HFF-Myc (cell line): ENCODE measurements at regions not wholly inside any gene's neighbourhood (a gene's known extent, or its start where the extent isn't known, plus 50 kb on each side); places are given as distances from the start of the nearest gene placed in this dataset.

Source experiments
- DNase-seq: peaks from one replicate; pipeline ENCODE4 v3.0.0-alpha.2; 2011; ENCODE audit warnings: low read depth; ENCODE audit errors: extremely low read depth
- H3K4me3 ChIP-seq: replicated peaks from 2 replicates; pipeline ENCODE4 v1.5.1; 2011; ENCODE audit warnings: low read depth, mild to moderate bottlenecking, control low read depth, low read length
- CTCF ChIP-seq: IDR thresholded peaks from 2 replicates; pipeline ENCODE4 v1.5.1; 2012; ENCODE audit warnings: mild to moderate bottlenecking, low read depth, low read length, control low read depth; ENCODE audit errors: missing control alignments

- DNase-seq: no peak
- H3K4me3 ChIP-seq: no peak overlapping the region
- no peak for TF ChIP-seq CTCF
These were observed 291.7 kb downstream of the GBA3 start for GRCh38 chr4:22984390-22984789.

- DNase-seq: no peak
- TF ChIP-seq CTCF: no peak
- H3K4me3 ChIP-seq: no peak overlapping the region
These were observed 285.9 kb downstream of the GBA3 start for GRCh38 chr4:22978656-22979055.

- no peak for TF ChIP-seq CTCF
- H3K4me3 ChIP-seq: no peak overlapping the region
- no peak for DNase-seq
These were observed 277.9 kb downstream of the GBA3 start for GRCh38 chr4:22970665-22971064.

- no peak overlapping the region for H3K4me3 ChIP-seq
- TF ChIP-seq CTCF: no peak
- DNase-seq: no peak
These were observed 276.7 kb downstream of the GBA3 start for GRCh38 chr4:22969287-22969896.

GRCh38 chr4:22962295-22962694 is 269.6 kb downstream of the GBA3 start:
- peak; percentile 31 for TF ChIP-seq CTCF
- no peak overlapping the region for H3K4me3 ChIP-seq
- DNase-seq: no peak

- no peak for TF ChIP-seq CTCF
- DNase-seq: no peak
- H3K4me3 ChIP-seq: no peak overlapping the region
These were observed 266.7 kb downstream of the GBA3 start for GRCh38 chr4:22959483-22959882.

GRCh38 chr4:22957774-22958309 is 265.1 kb downstream of the GBA3 start:
- no peak for TF ChIP-seq CTCF
- no peak overlapping the region for H3K4me3 ChIP-seq
- DNase-seq: no peak
